ENCODE measurements at regions not wholly inside any gene's neighbourhood (a gene's known extent, or its start where the extent isn't known, plus 50 kb on each side); places are given as distances from the start of the nearest gene placed in this dataset.

DNA sequence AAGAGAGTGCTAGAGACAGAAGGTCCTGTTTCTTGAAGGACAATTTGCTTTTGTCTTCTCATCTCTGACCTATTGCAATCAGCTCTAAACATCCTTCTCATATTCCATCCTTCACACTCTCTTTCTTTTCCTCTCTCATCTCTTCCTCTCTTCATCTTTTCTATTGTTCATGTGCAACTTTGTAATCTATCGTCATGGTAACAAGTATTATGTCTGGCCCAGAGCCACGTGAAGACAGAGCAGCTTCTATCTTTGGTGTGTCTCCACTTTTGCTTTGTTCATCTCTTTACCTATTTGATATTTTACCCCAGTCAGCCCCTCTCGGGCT lies 104.9 kb upstream of the ABCB5 start:
- TF ChIP-seq CTCF (conservative IDR thresholded peaks at IDR 0.05; ENCODE audit: low read length), result no peak
- no peak for TF ChIP-seq EZH2phosphoT487 (IDR thresholded peaks at IDR 0.05; ENCODE audit: borderline replicate concordance)

Measured in Loucy (cell line).